ENCODE measurements at regions not wholly inside any gene's neighbourhood (a gene's known extent, or its start where the extent isn't known, plus 50 kb on each side); places are given as distances from the start of the nearest gene placed in this dataset.
"Not testable (repeated sequence)": the region's sequence is repeated elsewhere in the genome, so short reads cannot be mapped to it uniquely, and the experiment has no call there.

GRCh38 chr2:91567546-91568335, 2876.3 kb downstream of the RPIA start:
- TF ChIP-seq, protein P1, sequence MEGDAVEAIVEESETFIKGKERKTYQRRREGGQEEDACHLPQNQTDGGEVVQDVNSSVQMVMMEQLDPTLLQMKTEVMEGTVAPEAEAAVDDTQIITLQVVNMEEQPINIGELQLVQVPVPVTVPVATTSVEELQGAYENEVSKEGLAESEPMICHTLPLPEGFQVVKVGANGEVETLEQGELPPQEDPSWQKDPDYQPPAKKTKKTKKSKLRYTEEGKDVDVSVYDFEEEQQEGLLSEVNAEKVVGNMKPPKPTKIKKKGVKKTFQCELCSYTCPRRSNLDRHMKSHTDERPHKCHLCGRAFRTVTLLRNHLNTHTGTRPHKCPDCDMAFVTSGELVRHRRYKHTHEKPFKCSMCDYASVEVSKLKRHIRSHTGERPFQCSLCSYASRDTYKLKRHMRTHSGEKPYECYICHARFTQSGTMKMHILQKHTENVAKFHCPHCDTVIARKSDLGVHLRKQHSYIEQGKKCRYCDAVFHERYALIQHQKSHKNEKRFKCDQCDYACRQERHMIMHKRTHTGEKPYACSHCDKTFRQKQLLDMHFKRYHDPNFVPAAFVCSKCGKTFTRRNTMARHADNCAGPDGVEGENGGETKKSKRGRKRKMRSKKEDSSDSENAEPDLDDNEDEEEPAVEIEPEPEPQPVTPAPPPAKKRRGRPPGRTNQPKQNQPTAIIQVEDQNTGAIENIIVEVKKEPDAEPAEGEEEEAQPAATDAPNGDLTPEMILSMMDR (conservative IDR thresholded peaks at IDR 0.05; ENCODE audit: low read depth, low read length), result not testable (repeated sequence)
- TF ChIP-seq EZH2 (IDR thresholded peaks at IDR 0.05; ENCODE audit: low read length, unreplicated experiment), result not testable (repeated sequence)
